Naive thymus-derived CD8-positive, alpha-beta T cell (primary cell): ENCODE measurements at regions not wholly inside any gene's neighbourhood (a gene's known extent, or its start where the extent isn't known, plus 50 kb on each side); places are given as distances from the start of the nearest gene placed in this dataset.

Experiments used
- ATAC-seq, 2 donors: fragments of 150-1000 bp; cut with Tn5 transposase in 1 of 2; sonication (Bioruptor Pico), chemical (Tn5 transposase) in 1 of 2; 1 replicate in 1 of 2; 2 replicates in 1 of 2; pipeline ENCODE4 v1.10.0; 2021; ENCODE audit warnings: mild to moderate bottlenecking in 2 of 2, moderate library complexity in 2 of 2
- POLR2A ChIA-PET: fragments of 350-600 bp; sonication (Branson Sonifier 250); formaldehyde crosslinking; loops from one replicate; lab custom pipeline; 2021; ENCODE audit warnings: antibody characterized with exemption; lab: Charles Lee
- DNase-seq, 10 donors: peaks; one replicate each; pipeline versions ENCODE4 v3.0.0 to v3.0.0-alpha.2; 2020 to 2022
- H3K27ac Mint-ChIP-seq, 10 donors: one replicate each; pipeline ENCODE4 v1.8.0; 2020 to 2022; ENCODE audit warnings: mild to moderate bottlenecking in 10 of 10, mixed read lengths in 10 of 10, moderate library complexity in 4 of 10, inconsistent platforms in 1 of 10
- H3K27me3 Mint-ChIP-seq, 5 donors: one replicate each; pipeline ENCODE4 v1.8.0; 2021 to 2022; ENCODE audit warnings: mixed read lengths in 5 of 5
- H3K36me3 Mint-ChIP-seq, 3 donors: one replicate each; pipeline ENCODE4 v1.8.0; 2020 to 2022; ENCODE audit warnings: mixed read lengths in 3 of 3, mild to moderate bottlenecking in 2 of 3, inconsistent platforms in 1 of 3
- H3K4me1 Mint-ChIP-seq, 4 donors: one replicate each; pipeline ENCODE4 v1.8.0; 2021 to 2022; ENCODE audit warnings: mixed read lengths in 4 of 4
- H3K4me3 Mint-ChIP-seq, 10 donors: one replicate each; pipeline ENCODE4 v1.8.0; 2020 to 2022; ENCODE audit warnings: mild to moderate bottlenecking in 10 of 10, mixed read lengths in 10 of 10, moderate library complexity in 6 of 10, inconsistent platforms in 1 of 10
- H3K9me3 Mint-ChIP-seq, 9 donors: one replicate each; pipeline ENCODE4 v1.8.0; 2020 to 2022; ENCODE audit warnings: mixed read lengths in 9 of 9, mild to moderate bottlenecking in 3 of 9, inconsistent platforms in 1 of 9, moderate library complexity in 1 of 9

- Mint-ChIP-seq H3K36me3 (no peaks in the 10 kb centered on the region), H3K27ac (no peak overlapping the region), H3K27me3 (no peaks in the 10 kb centered on the region), H3K4me3 (no peak overlapping the region), H3K9me3 (no peaks in the 10 kb centered on the region), H3K4me1 (no peaks in the 10 kb centered on the region)
- no peak for DNase-seq
- ATAC-seq, result no peak
- POLR2A ChIA-PET, result no interaction called here
Measured at GRCh38 chrX:150163221-150163930, 199.7 kb upstream of the MAMLD1 start.

GRCh38 chrX:150163956-150164726 lies 199.0 kb upstream of the MAMLD1 start:
- no peaks in the 10 kb centered on the region for H3K27me3 Mint-ChIP-seq
- H3K27ac Mint-ChIP-seq, result no peak overlapping the region
- POLR2A ChIA-PET, result no interaction called here
- H3K9me3 Mint-ChIP-seq, result no peaks in the 10 kb centered on the region
- DNase-seq, result no peak
- H3K4me1 Mint-ChIP-seq, result no peaks in the 10 kb centered on the region
- ATAC-seq, result no peak
- no peak overlapping the region for H3K4me3 Mint-ChIP-seq
- no peaks in the 10 kb centered on the region for H3K36me3 Mint-ChIP-seq

GRCh38 chrX:150164971-150165600 lies 198.0 kb upstream of the MAMLD1 start:
- no peaks in the 10 kb centered on the region for H3K4me1 Mint-ChIP-seq
- no peaks in the 10 kb centered on the region for H3K27me3 Mint-ChIP-seq
- H3K36me3 Mint-ChIP-seq, result no peaks in the 10 kb centered on the region
- DNase-seq (no peak), ATAC-seq (no peak)
- H3K4me3 Mint-ChIP-seq, result no peak overlapping the region
- no peak overlapping the region for H3K27ac Mint-ChIP-seq
- POLR2A ChIA-PET, result interaction anchor here (0.6 kb wide), 1 partner anchor 385 kb away, joined by 6 read pairs; no protein-coding TSS in a partner anchor
- no peaks in the 10 kb centered on the region for H3K9me3 Mint-ChIP-seq

- DNase-seq, result no peak
- Mint-ChIP-seq H3K4me3 (no peak overlapping the region), H3K27ac (no peak overlapping the region), H3K9me3 (no peaks in the 10 kb centered on the region), H3K4me1 (no peaks in the 10 kb centered on the region), H3K36me3 (no peaks in the 10 kb centered on the region), H3K27me3 (no peaks in the 10 kb centered on the region)
- POLR2A ChIA-PET, result interaction anchor here (0.6 kb wide), 1 partner anchor 384 kb away, joined by 6 read pairs; no protein-coding TSS in a partner anchor
- no peak for ATAC-seq
Measured at GRCh38 chrX:150165776-150166610, 197.1 kb upstream of the MAMLD1 start.

GRCh38 chrX:150167482-150168324 lies 195.4 kb upstream of the MAMLD1 start:
- H3K27me3 Mint-ChIP-seq, result peaks cover 0 to 1% (median 0%) of the 10 kb centered on the region in 5 donors
- DNase-seq (no peak), ATAC-seq (no peak)
- H3K9me3 Mint-ChIP-seq, result peaks cover 0 to 4% (median 0%) of the 10 kb centered on the region in 9 donors
- H3K4me3 Mint-ChIP-seq, result no peak overlapping the region
- H3K4me1 Mint-ChIP-seq, result no peaks in the 10 kb centered on the region
- POLR2A ChIA-PET, result no interaction called here
- no peak overlapping the region for H3K27ac Mint-ChIP-seq
- H3K36me3 Mint-ChIP-seq, result no peaks in the 10 kb centered on the region

GRCh38 chrX:150182161-150182560 lies 181.0 kb upstream of the MAMLD1 start:
- Mint-ChIP-seq H3K36me3 (peaks cover 0 to 8% (median 4%) of the 10 kb centered on the region in 3 donors), H3K4me3 (no peak overlapping the region), H3K27me3 (peaks cover 0 to 3% (median 0%) of the 10 kb centered on the region in 5 donors), H3K27ac (no peak overlapping the region), H3K9me3 (peaks cover 0 to 15% (median 8%) of the 10 kb centered on the region in 9 donors), H3K4me1 (no peaks in the 10 kb centered on the region)
- DNase-seq, result no peak
- ATAC-seq, result no peak
- POLR2A ChIA-PET, result no interaction called here

- H3K9me3 Mint-ChIP-seq, result peaks cover 0 to 5% (median 0%) of the 10 kb centered on the region in 9 donors
- H3K4me3 Mint-ChIP-seq, result no peak overlapping the region
- no peak for DNase-seq
Measured at GRCh38 chrX:150184491-150184890, 178.6 kb upstream of the MAMLD1 start.

GRCh38 chrX:150185766-150186165 lies 177.4 kb upstream of the MAMLD1 start:
- ATAC-seq (no peak), DNase-seq (no peak)
- H3K9me3 Mint-ChIP-seq, result no peaks in the 10 kb centered on the region
- H3K27ac Mint-ChIP-seq, result no peak overlapping the region
- H3K36me3 Mint-ChIP-seq, result no peaks in the 10 kb centered on the region
- no peak overlapping the region for H3K4me3 Mint-ChIP-seq
- H3K4me1 Mint-ChIP-seq, result no peaks in the 10 kb centered on the region
- POLR2A ChIA-PET, result no interaction called here
- H3K27me3 Mint-ChIP-seq, result peaks cover 0 to 3% (median 0%) of the 10 kb centered on the region in 5 donors

More at GRCh38 chrX:150184491-150184890, 178.6 kb upstream of the MAMLD1 start:
- Mint-ChIP-seq H3K4me1 (no peaks in the 10 kb centered on the region), H3K27me3 (peaks cover 0 to 3% (median 0%) of the 10 kb centered on the region in 5 donors), H3K27ac (peak overlapping the region in 1 of 10 donors; percentile 7), H3K36me3 (peaks cover 0 to 3% (median under 1%) of the 10 kb centered on the region in 3 donors)
- POLR2A ChIA-PET, result no interaction called here
- ATAC-seq, result no peak

GRCh38 chrX:150192816-150193215 lies 170.3 kb upstream of the MAMLD1 start:
- Mint-ChIP-seq H3K27me3 (no peaks in the 10 kb centered on the region), H3K4me1 (no peaks in the 10 kb centered on the region), H3K9me3 (no peaks in the 10 kb centered on the region), H3K4me3 (no peak overlapping the region), H3K27ac (no peak overlapping the region), H3K36me3 (no peaks in the 10 kb centered on the region)
- no peak for DNase-seq
- ATAC-seq, result no peak
- POLR2A ChIA-PET, result no interaction called here

GRCh38 chrX:150196285-150196684 lies 166.8 kb upstream of the MAMLD1 start:
- Mint-ChIP-seq H3K9me3 (no peaks in the 10 kb centered on the region), H3K27me3 (no peaks in the 10 kb centered on the region), H3K36me3 (no peaks in the 10 kb centered on the region), H3K4me1 (no peaks in the 10 kb centered on the region), H3K4me3 (no peak overlapping the region), H3K27ac (no peak overlapping the region)
- POLR2A ChIA-PET, result no interaction called here
- DNase-seq (no peak), ATAC-seq (no peak)

GRCh38 chrX:150197388-150197787 lies 165.7 kb upstream of the MAMLD1 start:
- H3K4me3 Mint-ChIP-seq, result no peak overlapping the region
- no peaks in the 10 kb centered on the region for H3K27me3 Mint-ChIP-seq
- no peak for ATAC-seq
- H3K36me3 Mint-ChIP-seq, result no peaks in the 10 kb centered on the region
- H3K4me1 Mint-ChIP-seq, result no peaks in the 10 kb centered on the region
- no peaks in the 10 kb centered on the region for H3K9me3 Mint-ChIP-seq
- DNase-seq, result no peak
- POLR2A ChIA-PET, result no interaction called here
- no peak overlapping the region for H3K27ac Mint-ChIP-seq

- no peaks in the 10 kb centered on the region for H3K27me3 Mint-ChIP-seq
- no peak for ATAC-seq
- no peaks in the 10 kb centered on the region for H3K9me3 Mint-ChIP-seq
- no peaks in the 10 kb centered on the region for H3K4me1 Mint-ChIP-seq
- no peak overlapping the region for H3K4me3 Mint-ChIP-seq
- POLR2A ChIA-PET, result no interaction called here
- H3K36me3 Mint-ChIP-seq, result no peaks in the 10 kb centered on the region
- no peak for DNase-seq
- H3K27ac Mint-ChIP-seq, result no peak overlapping the region
Measured at GRCh38 chrX:150198776-150199175, 164.3 kb upstream of the MAMLD1 start.
